CD4-positive, alpha-beta T cell treated with Interferon alpha-2 for 1 hour (primary cell): ENCODE measurements at regions not wholly inside any gene's neighbourhood (a gene's known extent, or its start where the extent isn't known, plus 50 kb on each side); places are given as distances from the start of the nearest gene placed in this dataset.
A peak's percentile ranks its signal among the peaks of the same experiment; 100 is the strongest.
"Not testable (repeated sequence)": the region's sequence is repeated elsewhere in the genome, so short reads cannot be mapped to it uniquely, and the experiment has no call there.

Experiments
- DNase-seq, 2 donors: peaks; one replicate each; pipeline ENCODE4 v3.0.0-alpha.2; 2020 to 2022

DNA sequence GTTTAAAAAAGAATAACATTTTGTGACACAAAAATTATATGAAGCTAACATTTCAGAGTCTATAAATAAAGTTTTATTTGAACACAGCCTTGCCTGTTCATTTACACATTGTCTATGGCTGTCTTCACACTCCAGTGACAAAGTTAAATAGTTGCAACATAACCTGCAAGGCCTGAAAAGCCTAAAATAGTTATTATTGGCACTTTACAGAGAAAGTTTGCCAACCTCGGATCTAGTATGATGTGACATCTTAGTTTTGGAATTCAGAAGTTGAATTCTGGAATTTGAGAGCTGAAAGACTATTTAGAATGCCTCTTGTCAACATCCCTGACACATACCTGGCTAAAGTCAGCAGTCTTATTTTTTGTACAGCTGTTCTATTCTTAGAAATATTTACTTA is 68.3 kb downstream of the DYRK2 start:
- DNase-seq = no peak

GRCh38 chr12:67719303-67719702 is 70.8 kb downstream of the DYRK2 start:
- DNase-seq = not testable (repeated sequence)

DNA sequence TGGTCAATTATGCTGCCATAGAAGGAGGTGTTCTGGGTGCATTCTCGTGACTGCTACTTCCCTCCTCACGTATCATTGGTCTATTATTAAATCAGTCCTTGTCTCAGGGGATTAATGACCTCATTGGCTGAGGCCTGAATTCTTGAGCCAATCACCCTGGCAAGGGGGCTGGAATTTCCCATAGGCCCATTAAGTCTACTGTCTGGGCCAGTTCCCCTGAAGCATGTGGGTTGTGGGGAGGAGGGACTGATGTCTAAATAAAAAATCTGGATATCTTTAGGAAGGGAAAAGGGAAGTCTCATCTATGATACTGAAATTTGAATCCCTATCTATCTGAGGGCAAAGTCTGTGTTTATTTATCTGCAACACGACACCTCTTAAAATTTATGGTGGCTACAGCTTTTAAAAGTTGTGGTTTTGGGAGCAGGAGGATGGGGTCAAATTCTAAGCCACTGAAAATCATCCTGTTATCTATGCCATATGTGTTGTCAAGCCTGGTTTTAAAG is 71.9 kb downstream of the DYRK2 start:
- no peak for DNase-seq

GRCh38 chr12:67721248-67721647 is 72.7 kb downstream of the DYRK2 start:
- DNase-seq = no peak

- DNase-seq = no peak
Measured at GRCh38 chr12:67722296-67722695, 73.8 kb downstream of the DYRK2 start.

DNA sequence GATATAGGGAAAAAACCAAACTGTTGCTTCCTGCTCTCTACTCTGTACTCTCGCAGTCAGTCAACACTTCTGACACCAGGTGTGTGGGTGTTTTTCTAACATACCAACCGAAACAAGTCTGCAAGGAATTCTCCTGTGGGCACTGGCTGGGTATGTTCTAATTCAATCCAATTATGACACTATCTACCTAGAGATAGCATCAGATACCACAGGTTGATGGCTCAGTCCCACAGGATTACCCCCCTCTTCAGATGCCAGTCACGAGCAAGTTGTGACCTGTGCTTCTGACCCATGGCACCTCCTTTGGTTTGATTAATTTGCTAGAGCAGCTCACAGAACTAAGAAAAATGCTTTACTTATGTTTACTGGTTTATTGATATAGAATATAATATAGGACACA is 78.3 kb downstream of the DYRK2 start:
- no peak for DNase-seq

GRCh38 chr12:67727702-67728666 is 79.4 kb downstream of the DYRK2 start:
- no peak for DNase-seq

- DNase-seq = no peak
Measured at GRCh38 chr12:67732857-67733256, 84.3 kb downstream of the DYRK2 start.

DNA sequence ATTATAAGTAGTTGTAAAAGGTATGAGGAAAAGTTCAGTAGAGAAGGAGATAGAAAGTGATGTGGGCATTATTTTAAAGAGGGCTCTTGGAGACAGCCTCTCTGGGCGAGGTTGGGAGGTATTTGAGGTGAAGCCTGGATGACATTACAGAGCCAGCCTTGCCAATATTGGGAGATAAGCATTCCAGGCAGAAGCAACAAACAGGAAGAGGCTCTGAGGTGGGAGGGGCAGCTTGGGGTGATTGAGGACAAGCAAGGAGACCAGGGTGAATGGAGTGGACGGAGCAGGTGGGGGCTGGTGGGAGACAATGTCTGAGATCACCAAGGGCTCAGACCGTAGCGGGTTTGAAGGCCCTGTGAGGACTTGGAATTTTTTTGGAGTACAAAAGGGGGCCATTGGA is 87.3 kb downstream of the DYRK2 start:
- DNase-seq = no peak

- DNase-seq = no peak
Measured at GRCh38 chr12:67740711-67741110, 92.2 kb downstream of the DYRK2 start.

DNA sequence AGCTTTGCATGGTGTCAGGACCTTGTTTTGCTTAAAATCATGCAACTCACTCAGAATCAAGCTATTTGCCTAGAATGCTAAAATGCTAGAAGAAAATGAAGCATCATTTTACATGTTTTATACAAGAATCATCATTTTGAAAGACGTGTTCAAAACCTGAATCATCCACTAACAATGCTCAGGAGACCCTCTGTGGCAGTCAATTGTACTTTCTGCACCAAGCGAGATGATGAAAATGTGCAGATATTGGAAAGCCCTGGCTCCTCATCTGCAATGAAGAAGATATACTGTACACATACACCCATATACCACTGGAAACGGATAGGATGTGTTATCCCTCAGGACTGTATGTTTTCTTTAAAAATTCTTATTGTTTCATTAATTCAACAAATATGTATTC is 92.7 kb downstream of the DYRK2 start:
- DNase-seq = no peak

DNA sequence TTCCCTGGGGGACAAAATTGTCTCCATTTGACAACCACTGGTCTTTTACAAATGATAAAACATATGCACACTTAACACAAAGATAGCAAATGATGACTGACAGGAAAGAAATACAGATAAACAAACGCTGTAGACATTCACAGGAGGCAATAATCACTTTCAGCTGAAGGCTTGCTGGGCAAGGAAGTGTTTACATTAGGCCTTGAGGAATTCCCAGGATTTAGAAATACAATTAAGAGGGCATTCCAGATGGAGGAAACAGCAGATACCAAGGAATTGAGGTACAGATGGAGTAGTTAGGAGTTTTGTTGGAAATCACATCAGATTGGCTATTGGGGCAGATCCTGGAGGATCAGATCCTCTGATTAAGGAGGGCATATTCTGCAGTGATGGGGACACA is 93.9 kb downstream of the DYRK2 start:
- DNase-seq = no peak

- DNase-seq = no peak
Measured at GRCh38 chr12:67747869-67748742, 99.6 kb downstream of the DYRK2 start.

DNA sequence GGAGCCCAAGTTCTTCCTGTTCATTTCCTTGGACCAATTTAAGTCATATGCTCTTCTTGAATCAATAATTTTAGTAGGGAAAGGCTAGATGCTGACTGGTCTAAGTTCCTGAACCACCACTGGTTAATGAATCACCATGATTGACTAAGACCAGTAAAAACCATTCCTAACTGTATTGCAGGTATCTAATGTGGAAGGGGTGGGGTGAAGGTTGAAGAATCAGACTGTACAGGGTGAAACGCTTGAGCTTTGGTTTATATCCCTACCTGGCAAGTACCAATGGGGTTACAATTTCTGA is 100.1 kb downstream of the DYRK2 start:
- no peak for DNase-seq

DNA sequence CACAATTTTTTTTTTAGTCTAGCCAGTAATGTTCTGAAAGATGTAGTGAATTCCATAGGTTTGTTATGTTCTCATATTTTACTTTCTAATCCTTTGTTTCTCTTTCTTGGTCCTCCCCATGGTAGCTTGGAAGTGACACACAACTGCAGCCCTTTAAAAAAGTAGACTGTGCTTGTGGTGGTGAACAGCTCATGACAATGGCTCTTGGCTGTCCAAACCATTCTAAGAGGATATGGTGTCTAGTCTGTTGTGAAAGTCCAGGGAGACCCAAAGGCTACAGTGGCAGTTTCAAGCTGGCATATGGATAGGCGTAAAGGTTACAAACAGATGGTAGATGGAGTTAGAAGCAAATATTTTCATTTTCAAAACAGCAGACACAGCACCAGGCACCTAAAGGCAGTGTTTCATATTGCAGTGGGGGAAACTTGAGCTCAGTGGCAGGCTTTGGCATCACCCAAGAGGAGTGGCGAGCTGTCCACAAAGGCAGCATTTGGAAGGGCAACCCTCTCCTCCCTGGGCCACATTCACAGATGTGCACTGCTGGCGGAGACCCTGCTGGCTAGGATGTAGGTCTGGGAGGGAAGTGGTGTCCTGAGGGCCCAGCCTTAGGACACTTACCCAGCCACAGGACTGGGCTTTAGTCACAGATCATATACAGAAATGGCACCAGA is 102.1 kb downstream of the DYRK2 start:
- DNase-seq = no peak

DNA sequence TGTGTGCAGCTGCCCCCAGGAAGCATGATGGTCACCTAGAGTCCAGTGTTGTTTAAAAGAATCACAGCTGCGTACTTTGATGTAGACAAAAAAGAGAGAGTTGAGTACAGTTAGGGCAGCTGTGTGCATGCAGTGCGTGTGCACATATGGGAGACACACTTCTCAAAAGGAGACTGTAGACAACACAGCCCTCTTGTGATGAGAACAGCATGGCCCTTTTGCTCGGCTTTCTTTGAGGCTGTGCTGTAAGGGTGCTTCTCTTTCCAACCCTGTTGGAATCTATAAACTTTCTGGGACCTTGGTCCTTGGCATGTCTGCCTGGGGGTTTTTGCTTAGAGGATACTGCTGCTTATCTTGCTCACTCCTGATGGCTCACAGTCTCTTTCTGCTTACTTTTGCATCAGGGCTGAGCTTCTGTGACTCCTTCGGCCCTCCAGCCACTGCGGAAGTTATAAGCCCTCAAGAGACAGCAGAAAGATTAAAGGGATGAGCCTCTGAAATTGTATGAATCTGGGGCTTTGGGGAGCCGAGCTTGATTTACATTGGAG is 102.9 kb downstream of the DYRK2 start:
- no peak for DNase-seq

DNA sequence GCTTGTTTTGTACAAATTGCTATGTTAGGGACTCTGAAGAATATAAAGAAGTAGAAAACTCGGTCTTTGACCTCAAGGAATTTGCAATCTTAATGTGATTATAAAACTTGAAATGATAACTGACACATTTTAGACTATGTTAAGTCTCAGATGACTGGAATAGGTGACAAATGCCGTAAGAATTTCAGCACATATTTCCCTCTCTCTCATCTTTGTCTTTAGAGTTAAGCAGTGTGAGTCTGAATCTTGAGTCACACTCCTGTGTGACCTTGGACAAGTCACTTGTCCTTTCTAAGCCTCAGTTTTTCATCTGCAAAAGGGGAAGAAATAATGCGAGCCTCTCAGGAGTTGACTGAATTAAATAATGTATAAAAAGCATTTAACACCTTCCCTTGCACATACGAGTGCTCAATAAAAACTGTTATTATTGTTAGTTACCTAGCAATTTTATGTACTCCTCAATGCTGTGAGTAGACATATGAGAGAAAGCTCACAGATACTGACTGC is 103.7 kb downstream of the DYRK2 start:
- DNase-seq = no peak

DNA sequence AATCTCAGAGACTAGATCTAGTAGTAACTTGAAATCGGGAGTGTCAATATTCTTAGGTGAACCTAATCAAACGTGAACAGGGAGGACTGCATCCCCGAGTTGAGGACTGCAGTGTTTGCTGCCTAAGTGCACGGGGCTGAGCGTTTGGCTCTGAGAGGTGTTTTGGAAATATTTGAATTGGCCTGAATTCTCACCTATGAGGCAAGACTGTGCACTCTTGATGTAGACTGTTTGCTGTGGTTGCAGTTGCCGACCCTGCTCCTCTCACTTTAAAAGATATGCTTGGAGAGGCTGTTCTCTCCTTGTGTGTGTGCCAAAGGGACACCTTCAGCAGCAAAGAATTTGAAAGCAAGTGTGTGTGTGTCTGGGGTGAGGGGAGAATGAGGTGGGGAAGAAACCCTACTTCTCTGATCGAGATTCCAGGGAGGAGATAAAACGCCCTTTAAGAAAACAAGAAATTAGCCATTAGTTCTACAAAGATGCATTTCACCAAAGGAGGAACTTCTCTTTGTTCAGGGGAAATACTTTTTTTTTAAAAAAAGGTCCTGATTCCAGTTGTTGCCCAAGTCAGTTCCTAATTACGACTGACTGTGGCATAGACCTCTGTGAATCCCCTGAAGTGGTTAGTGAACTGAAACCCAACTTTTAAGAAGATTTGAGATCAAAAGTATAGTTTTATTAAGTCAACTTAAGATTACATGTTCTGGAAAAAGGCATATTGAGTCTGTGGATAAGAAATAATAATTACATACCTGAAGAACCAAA is 106.6 kb downstream of the DYRK2 start:
- peak in 1 of 2 donors; percentile 10 for DNase-seq

GRCh38 chr12:67757651-67758050 is 109.1 kb downstream of the DYRK2 start:
- no peak for DNase-seq

GRCh38 chr12:67758119-67758518 is 109.6 kb downstream of the DYRK2 start:
- DNase-seq = peak in 1 of 2 donors; percentile 30

DNA sequence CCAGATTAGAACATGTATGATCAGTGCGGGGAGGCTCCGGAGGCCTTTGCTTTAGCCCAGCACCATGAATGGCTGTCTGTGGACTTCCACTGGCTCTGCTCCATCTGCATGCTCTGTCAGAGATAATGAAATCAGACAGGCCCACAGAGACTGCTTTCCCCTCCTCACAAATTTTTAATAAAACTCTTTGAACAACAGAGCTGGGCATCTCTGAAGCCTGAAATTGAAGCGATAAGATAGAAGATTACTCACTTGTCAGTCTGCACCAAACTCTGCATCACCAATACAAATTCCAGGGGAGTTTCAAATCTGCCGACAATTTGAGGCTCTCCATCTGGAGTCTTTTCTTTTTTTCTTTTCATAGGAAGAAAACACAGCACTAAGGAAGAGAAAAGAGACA is 110.0 kb downstream of the DYRK2 start:
- DNase-seq = no peak

DNA sequence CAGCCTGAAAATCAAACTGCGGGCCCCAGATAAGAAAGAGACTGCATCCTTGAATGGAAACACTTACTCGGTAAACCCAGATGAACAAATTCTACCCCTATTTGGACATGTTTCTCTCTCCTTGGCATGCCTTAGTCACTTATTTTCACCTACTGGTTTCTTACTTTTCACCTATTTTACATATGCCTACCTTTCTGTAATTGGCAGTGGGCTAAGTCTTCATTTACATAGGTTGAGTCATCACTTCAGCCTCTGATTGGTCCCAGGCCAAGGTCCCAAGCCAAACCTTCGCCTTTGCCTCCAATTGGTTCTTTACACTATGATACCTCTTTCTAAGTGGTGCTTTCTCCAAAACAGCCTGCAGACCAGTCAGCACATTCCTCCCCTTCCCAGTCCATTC is 111.3 kb downstream of the DYRK2 start:
- no peak for DNase-seq
